Peyer's patch (tissue), 4 donors: ENCODE measurements at regions not wholly inside any gene's neighbourhood (a gene's known extent, or its start where the extent isn't known, plus 50 kb on each side); places are given as distances from the start of the nearest gene placed in this dataset.

Experiments
- DNase-seq, 3 donors: peaks; one replicate each; pipeline ENCODE4 v3.0.0-alpha.2; 2017 to 2019
- H3K27ac ChIP-seq, 4 donors: fragments of 200-600 bp; sonication (generic); one replicate each; pipeline ENCODE4 v1.5.1; 2016 to 2019
- H3K27me3 ChIP-seq, 2 donors: fragments of 200-600 bp; sonication (generic); one replicate each; pipeline ENCODE4 v1.5.1; 2019
- H3K36me3 ChIP-seq, 3 donors: fragments of 200-600 bp; sonication (generic); one replicate each; pipeline ENCODE4 v1.5.1; 2016 to 2019
- H3K4me1 ChIP-seq, 4 donors: fragments of 200-600 bp; sonication (generic); one replicate each; pipeline ENCODE4 v1.5.1; 2016 to 2019
- H3K4me3 ChIP-seq, 4 donors: fragments of 200-600 bp; sonication (generic); 1 replicate in 3 of 4; 2 replicates in 1 of 4; pipeline ENCODE4 v1.5.1; 2016 to 2019; ENCODE audit warnings: mild to moderate bottlenecking in 1 of 4
- H3K9me3 ChIP-seq, 4 donors: fragments of 200-600 bp; sonication (generic); one replicate each; pipeline ENCODE4 v1.5.1; 2016 to 2019; ENCODE audit warnings: mild to moderate bottlenecking in 1 of 4
- CTCF ChIP-seq, 6 experiments: fragments of 450-650 bp in 4 of 6; fragments of 200-600 bp in 2 of 6; sonication (generic) in 1 of 6; IDR thresholded peaks; one replicate each; pipeline ENCODE4 v1.5.1; 2017 to 2019; ENCODE audit warnings: antibody characterized with exemption in 6 of 6, mild to moderate bottlenecking in 3 of 6, moderate library complexity in 1 of 6
- POLR2A ChIP-seq, 2 donors: fragments of 450-650 bp; IDR thresholded peaks; one replicate each; pipeline ENCODE4 v1.5.1; 2017; ENCODE audit warnings: antibody characterized with exemption in 2 of 2, mild to moderate bottlenecking in 2 of 2, moderate library complexity in 2 of 2

GRCh38 chr22:47373648-47374272, 611.3 kb downstream of the TBC1D22A start:
- Histone ChIP-seq H3K4me3 (no peak overlapping the region), H3K9me3 (no peaks in the 10 kb centered on the region), H3K27ac (no peak overlapping the region), H3K27me3 (no peaks in the 10 kb centered on the region), H3K4me1 (no peaks in the 10 kb centered on the region), H3K36me3 (no peaks in the 10 kb centered on the region)
- peak in 2 of 3 donors; percentile 25 to 29 for DNase-seq
- TF ChIP-seq POLR2A (IDR thresholded peaks at IDR 0.05) (no peak), CTCF (IDR thresholded peaks at IDR 0.05) (no peak)

GRCh38 chr22:47372596-47373385, 610.3 kb downstream of the TBC1D22A start:
- DNase-seq, result peak in 2 of 3 donors; percentile 37 to 39
- no peak for TF ChIP-seq POLR2A (IDR thresholded peaks at IDR 0.05)
- no peak for TF ChIP-seq CTCF (IDR thresholded peaks at IDR 0.05)
- Histone ChIP-seq H3K4me1 (no peaks in the 10 kb centered on the region), H3K4me3 (no peak overlapping the region), H3K27me3 (no peaks in the 10 kb centered on the region), H3K27ac (no peak overlapping the region), H3K36me3 (no peaks in the 10 kb centered on the region), H3K9me3 (no peaks in the 10 kb centered on the region)

GRCh38 chr22:47372111-47372581, 609.7 kb downstream of the TBC1D22A start:
- no peaks in the 10 kb centered on the region for H3K36me3 ChIP-seq
- TF ChIP-seq POLR2A (IDR thresholded peaks at IDR 0.05) (no peak), CTCF (IDR thresholded peaks at IDR 0.05) (no peak)

GRCh38 chr22:47371263-47372090, 609.0 kb downstream of the TBC1D22A start:
- no peak overlapping the region for H3K4me3 ChIP-seq
- DNase-seq, result peak in 1 of 3 donors; percentile 34
- H3K27me3 ChIP-seq, result no peaks in the 10 kb centered on the region
- TF ChIP-seq CTCF (IDR thresholded peaks at IDR 0.05) (no peak), POLR2A (IDR thresholded peaks at IDR 0.05) (no peak)
- no peaks in the 10 kb centered on the region for H3K9me3 ChIP-seq
- H3K27ac ChIP-seq, result no peak overlapping the region
- H3K36me3 ChIP-seq, result no peaks in the 10 kb centered on the region
- H3K4me1 ChIP-seq, result no peaks in the 10 kb centered on the region

More at GRCh38 chr22:47372111-47372581, 609.7 kb downstream of the TBC1D22A start:
- Histone ChIP-seq H3K4me1 (no peaks in the 10 kb centered on the region), H3K27ac (no peak overlapping the region), H3K9me3 (no peaks in the 10 kb centered on the region), H3K27me3 (no peaks in the 10 kb centered on the region), H3K4me3 (no peak overlapping the region)
- peak in 2 of 3 donors; percentile 15 to 37 for DNase-seq

- no peaks in the 10 kb centered on the region for H3K4me1 ChIP-seq
- H3K4me3 ChIP-seq, result no peak overlapping the region
- no peak for TF ChIP-seq POLR2A (IDR thresholded peaks at IDR 0.05)
- no peak overlapping the region for H3K27ac ChIP-seq
- peak in 2 of 3 donors; percentile 36 to 39 for DNase-seq
- H3K36me3 ChIP-seq, result no peaks in the 10 kb centered on the region
- no peaks in the 10 kb centered on the region for H3K27me3 ChIP-seq
- peaks cover 0 to 3% (median 0%) of the 10 kb centered on the region in 4 donors for H3K9me3 ChIP-seq
These were observed 608.2 kb downstream of the TBC1D22A start for GRCh38 chr22:47370448-47371262.
